PC-3 (cell line): ENCODE measurements at regions not wholly inside any gene's neighbourhood (a gene's known extent, or its start where the extent isn't known, plus 50 kb on each side); places are given as distances from the start of the nearest gene placed in this dataset.

ENCODE experiments used
- ATAC-seq: fragments of 200-7000 bp; cut with Tn5 transposase; 2 replicates; pipeline ENCODE4 v1.9.1; 2020; ENCODE audit warnings: mild to moderate bottlenecking, moderate library complexity
- BruUV-seq: library from RNA; stranded (reverse); fragments of 400-500 nt; replicated peaks from 2 replicates; lab custom pipeline; 2021; lab: Mats Ljungman, UMichigan
- CTCF ChIA-PET: fragments of 300-600 bp; sonication (Branson Sonifier 250); formaldehyde crosslinking; loops from one replicate; lab custom pipeline; 2022; ENCODE audit warnings: antibody characterized with exemption; lab: Charles Lee
- POLR2A ChIA-PET: fragments of 300-600 bp; sonication (Branson Sonifier 250); formaldehyde crosslinking; loops from one replicate; lab custom pipeline; 2022; ENCODE audit warnings: antibody characterized with exemption; ENCODE audit not compliant: unreplicated experiment; lab: Charles Lee
- DNase-seq: peaks from one replicate; pipeline ENCODE4 v3.0.0-alpha.2; 2015
- H2AFZ ChIP-seq: fragments of 300-600 bp; sonication (generic); 2 replicates; pipeline ENCODE4 v1.6.0; 2016; ENCODE audit warnings: antibody characterized with exemption, low read length
- H3F3A ChIP-seq: fragments of 300-600 bp; sonication (generic); one replicate; pipeline ENCODE4 v1.6.0; 2017; ENCODE audit warnings: antibody characterized with exemption, low read length, control low read depth, mild to moderate bottlenecking; ENCODE audit not compliant: unreplicated experiment
- H3K27ac ChIP-seq: fragments of 300-600 bp; sonication (generic); 2 replicates; pipeline ENCODE4 v1.5.1; 2016; ENCODE audit warnings: mild to moderate bottlenecking, low read length
- H3K27me3 ChIP-seq: fragments of 300-600 bp; sonication (generic); 2 replicates; pipeline ENCODE4 v1.6.1; 2016; ENCODE audit warnings: low read length, mixed read lengths
- H3K36me3 ChIP-seq: fragments of 300-600 bp; sonication (generic); 2 replicates; pipeline ENCODE4 v1.6.1; 2016; ENCODE audit warnings: low read depth, mixed run types, low read length, mixed read lengths
- H3K4me1 ChIP-seq: fragments of 300-600 bp; sonication (generic); 2 replicates; pipeline ENCODE4 v1.5.1; 2016; ENCODE audit warnings: low read length; ENCODE audit not compliant: insufficient read depth
- H3K4me2 ChIP-seq: fragments of 300-600 bp; sonication (generic); 2 replicates; pipeline ENCODE4 v1.6.0; 2016; ENCODE audit warnings: low read length
- H3K4me3 ChIP-seq: fragments of 300-600 bp; sonication (generic); 2 replicates; pipeline ENCODE4 v1.5.1; 2016; ENCODE audit warnings: mild to moderate bottlenecking, low read length, mixed read lengths
- H3K79me2 ChIP-seq: fragments of 300-600 bp; sonication (generic); 2 replicates; pipeline ENCODE4 v1.6.1; 2017; ENCODE audit warnings: low read length, mixed read lengths
- H3K9ac ChIP-seq: fragments of 300-600 bp; sonication (generic); 2 replicates; pipeline ENCODE4 v1.6.0; 2016; ENCODE audit warnings: mild to moderate bottlenecking, low read length
- H3K9me2 ChIP-seq: fragments of 300-600 bp; sonication (generic); replicated peaks from 2 replicates; pipeline ENCODE4 v1.6.1; 2016; ENCODE audit warnings: mixed run types, low read length, mixed read lengths
- H3K9me3 ChIP-seq: fragments of 300-600 bp; sonication (generic); 2 replicates; pipeline ENCODE4 v1.6.1; 2016; ENCODE audit warnings: low read length, mixed read lengths
- H4K20me1 ChIP-seq: fragments of 300-600 bp; sonication (generic); 2 replicates; pipeline ENCODE4 v1.6.1; 2016; ENCODE audit warnings: low read length, mixed read lengths
- CTCF ChIP-seq: fragments of 300-600 bp; sonication (generic); conservative IDR thresholded peaks from 2 replicates; pipeline ENCODE4 v1.5.1; 2017; ENCODE audit warnings: antibody characterized with exemption, low read depth, mild to moderate bottlenecking, low read length
- EZH2 ChIP-seq: fragments of 300-600 bp; sonication (generic); IDR thresholded peaks from one replicate; pipeline ENCODE4 v1.6.1; 2017; ENCODE audit warnings: antibody characterized with exemption, mild to moderate bottlenecking, low read length; ENCODE audit not compliant: unreplicated experiment
- EZH2phosphoT487 ChIP-seq: fragments of 300-600 bp; sonication (generic); IDR thresholded peaks from 2 replicates; pipeline ENCODE4 v1.6.1; 2018; ENCODE audit warnings: mild to moderate bottlenecking, antibody characterized with exemption, low read length, borderline replicate concordance
- intact Hi-C: fragments of 100-400 bp; cut with micrococcal nuclease; formaldehyde crosslinking; loops from 2 replicates; pipeline ENCODE4 v1.9.0; 2023

GRCh38 chr10:86599729-86600128, 54.6 kb upstream of the OPN4 start:
- POLR2A ChIA-PET, result no interaction called here

GRCh38 chr10:86600296-86600695, 54.1 kb upstream of the OPN4 start:
- no peaks in the 10 kb centered on the region for H3F3A ChIP-seq
- H3K9ac ChIP-seq, result no peak overlapping the region
- H2AFZ ChIP-seq, result no peak overlapping the region
- no peaks in the 10 kb centered on the region for H3K9me2 ChIP-seq
- DNase-seq (no peak), ATAC-seq (no peak)
- no peak overlapping the region for H3K4me3 ChIP-seq
- intact Hi-C loops, result no loop called here
- ChIA-PET POLR2A (no interaction called here), CTCF (no interaction called here)
- H3K79me2 ChIP-seq, result no peaks in the 10 kb centered on the region
- no peaks in the 10 kb centered on the region for H3K4me1 ChIP-seq
- no peaks in the 10 kb centered on the region for H3K36me3 ChIP-seq
- no peaks in the 10 kb centered on the region for H3K27me3 ChIP-seq
- TF ChIP-seq EZH2phosphoT487 (no peak), EZH2 (no peak), CTCF (no peak)
- no peak overlapping the region for H3K4me2 ChIP-seq
- no peak overlapping the region for H3K27ac ChIP-seq
- H4K20me1 ChIP-seq, result no peaks in the 10 kb centered on the region
- no TSS peak for BruUV-seq
- no peaks in the 10 kb centered on the region for H3K9me3 ChIP-seq

More at GRCh38 chr10:86599729-86600128, 54.6 kb upstream of the OPN4 start:
- no peak overlapping the region for H3K27ac ChIP-seq
- no TSS peak for BruUV-seq
- no peak overlapping the region for H2AFZ ChIP-seq
- no peaks in the 10 kb centered on the region for H3K9me3 ChIP-seq
- ATAC-seq (no peak), DNase-seq (no peak)
- no peaks in the 10 kb centered on the region for H3K79me2 ChIP-seq
- TF ChIP-seq CTCF, result no peak
- TF ChIP-seq EZH2, result no peak
- no peak for TF ChIP-seq EZH2phosphoT487
- H3F3A ChIP-seq, result no peaks in the 10 kb centered on the region
- no peaks in the 10 kb centered on the region for H3K9me2 ChIP-seq
- no peak overlapping the region for H3K4me3 ChIP-seq
- CTCF ChIA-PET, result no interaction called here
- H3K4me2 ChIP-seq, result no peak overlapping the region
- intact Hi-C loops, result loop anchor here (10.0 kb wide), 1 partner anchor 85 kb away; no protein-coding TSS in a partner anchor
- no peaks in the 10 kb centered on the region for H3K27me3 ChIP-seq
- H3K9ac ChIP-seq, result no peak overlapping the region
- H3K4me1 ChIP-seq, result no peaks in the 10 kb centered on the region
- no peaks in the 10 kb centered on the region for H3K36me3 ChIP-seq
- no peaks in the 10 kb centered on the region for H4K20me1 ChIP-seq

GRCh38 chr10:86601956-86602602, 52.3 kb upstream of the OPN4 start:
- no peak for TF ChIP-seq CTCF
- no peak for TF ChIP-seq EZH2phosphoT487
- TF ChIP-seq EZH2, result no peak
- no peaks in the 10 kb centered on the region for H3F3A ChIP-seq
- ChIA-PET POLR2A (no interaction called here), CTCF (interaction anchor here (0.7 kb wide), 1 partner anchor 10 kb away, joined by 3 read pairs; no protein-coding TSS in a partner anchor)
- H3K9me2 ChIP-seq, result no peaks in the 10 kb centered on the region
- no peak for DNase-seq
- no peaks in the 10 kb centered on the region for H3K9me3 ChIP-seq
- no peaks in the 10 kb centered on the region for H3K27me3 ChIP-seq
- no peaks in the 10 kb centered on the region for H3K79me2 ChIP-seq
- H2AFZ ChIP-seq, result no peak overlapping the region
- intact Hi-C loops, result no loop called here
- no peak overlapping the region for H3K4me2 ChIP-seq
- H3K36me3 ChIP-seq, result no peaks in the 10 kb centered on the region
- H4K20me1 ChIP-seq, result no peaks in the 10 kb centered on the region
- BruUV-seq, result no TSS peak
- no peak overlapping the region for H3K9ac ChIP-seq
- no peak overlapping the region for H3K27ac ChIP-seq
- H3K4me3 ChIP-seq, result no peak overlapping the region
- ATAC-seq, result no peak
- no peaks in the 10 kb centered on the region for H3K4me1 ChIP-seq
